Keratinocyte (primary cell): ENCODE measurements at regions not wholly inside any gene's neighbourhood (a gene's known extent, or its start where the extent isn't known, plus 50 kb on each side); places are given as distances from the start of the nearest gene placed in this dataset.

Experiments
- DNase-seq: peaks from one replicate; pipeline ENCODE4 v3.0.0-alpha.2; 2011; ENCODE audit warnings: low read depth, missing footprints, low spot score
- FAIRE-seq: peaks from 2 replicates; lab custom pipeline; 2011; peaks lifted over from hg19 to GRCh38; lab: Jason Lieb, UNC
- H2AFZ ChIP-seq: 2 replicates; pipeline ENCODE4 v1.6.0; 2012; ENCODE audit warnings: low read length, control low read depth, inconsistent platforms; ENCODE audit not compliant: control insufficient read depth
- H3K27ac ChIP-seq: 2 replicates; pipeline ENCODE4 v1.5.1; 2011; ENCODE audit warnings: low read length; ENCODE audit not compliant: control insufficient read depth, insufficient read depth
- H3K27me3 ChIP-seq: 3 replicates; pipeline ENCODE4 v1.6.0; 2011; ENCODE audit warnings: low read length; ENCODE audit not compliant: control insufficient read depth, insufficient read depth; ENCODE audit errors: extremely low read depth
- H3K36me3 ChIP-seq, 2 experiments: 2 replicates in 1 of 2; 3 replicates in 1 of 2; pipeline ENCODE4 v1.5.1; 2011; ENCODE audit warnings: low read length in 2 of 2, mild to moderate bottlenecking in 1 of 2; ENCODE audit not compliant: control insufficient read depth in 2 of 2, insufficient read depth in 2 of 2; ENCODE audit errors: extremely low read depth in 1 of 2
- H3K4me1 ChIP-seq: 3 replicates; pipeline ENCODE4 v1.5.1; 2011; ENCODE audit warnings: low read length; ENCODE audit not compliant: control insufficient read depth, insufficient read depth; ENCODE audit errors: extremely low read depth
- H3K4me2 ChIP-seq: 3 replicates; pipeline ENCODE4 v1.6.0; 2011; ENCODE audit warnings: low read depth, low read length; ENCODE audit not compliant: control insufficient read depth, insufficient read depth; ENCODE audit errors: extremely low read depth
- H3K4me3 ChIP-seq, 3 experiments: fragments of 200-600 bp in 1 of 3; sonication (generic) in 1 of 3; 2 replicates in 2 of 3; 3 replicates in 1 of 3; pipeline ENCODE4 v1.5.1; 2011 to 2016; ENCODE audit warnings: low read length in 3 of 3, mild to moderate bottlenecking in 3 of 3, control low read depth in 2 of 3, inconsistent platforms in 1 of 3, low read depth in 1 of 3, mixed read lengths in 1 of 3, mixed run types in 1 of 3, moderate library complexity in 1 of 3; ENCODE audit not compliant: control insufficient read depth in 2 of 3, insufficient read depth in 2 of 3; ENCODE audit errors: extremely low read depth in 1 of 3
- H3K79me2 ChIP-seq: 2 replicates; pipeline ENCODE4 v1.6.0; 2012; ENCODE audit warnings: low read length; ENCODE audit not compliant: control insufficient read depth, insufficient read depth
- H3K9ac ChIP-seq: 3 replicates; pipeline ENCODE4 v1.6.0; 2011; ENCODE audit warnings: low read length; ENCODE audit not compliant: control insufficient read depth, insufficient read depth; ENCODE audit errors: extremely low read depth
- H3K9me1 ChIP-seq: 3 replicates; pipeline ENCODE4 v1.6.0; 2011; ENCODE audit warnings: low read length; ENCODE audit not compliant: control insufficient read depth, insufficient read depth; ENCODE audit errors: extremely low read depth
- H3K9me3 ChIP-seq: 2 replicates; pipeline ENCODE4 v1.5.1; 2012; ENCODE audit warnings: low read depth, low read length; ENCODE audit not compliant: control insufficient read depth
- H4K20me1 ChIP-seq: 3 replicates; pipeline ENCODE4 v1.6.0; 2011; ENCODE audit warnings: low read length; ENCODE audit not compliant: control insufficient read depth, insufficient read depth; ENCODE audit errors: extremely low read depth
- EZH2 ChIP-seq: IDR thresholded peaks from one replicate; pipeline ENCODE4 v1.6.1; 2012; ENCODE audit warnings: inconsistent platforms, mild to moderate bottlenecking, low read length, moderate library complexity
- dilution Hi-C: fragments of 300-500 bp; cut with MboI; formaldehyde crosslinking; loops from one replicate; pipeline ENCODE4 v1.7.0; 2020; ENCODE audit warnings: low sequenced_read_pairs; ENCODE audit not compliant: extremely low pct_ligation_motif_present
- TF ChIP-seq, protein P1 (sequence below), 3 experiments: IDR thresholded peaks in 1 of 3; conservative IDR thresholded peaks in 1 of 3; optimal IDR thresholded peaks in 1 of 3; 2 replicates in 2 of 3; 3 replicates in 1 of 3; pipeline versions ENCODE3 to v1.5.1; 2011; ENCODE audit warnings: low read length in 3 of 3, mild to moderate bottlenecking in 3 of 3, moderate library complexity in 2 of 3, control low read depth in 1 of 3, inconsistent platforms in 1 of 3; ENCODE audit not compliant: insufficient read depth in 2 of 3; ENCODE audit errors: extremely low read depth in 1 of 3

DNA sequence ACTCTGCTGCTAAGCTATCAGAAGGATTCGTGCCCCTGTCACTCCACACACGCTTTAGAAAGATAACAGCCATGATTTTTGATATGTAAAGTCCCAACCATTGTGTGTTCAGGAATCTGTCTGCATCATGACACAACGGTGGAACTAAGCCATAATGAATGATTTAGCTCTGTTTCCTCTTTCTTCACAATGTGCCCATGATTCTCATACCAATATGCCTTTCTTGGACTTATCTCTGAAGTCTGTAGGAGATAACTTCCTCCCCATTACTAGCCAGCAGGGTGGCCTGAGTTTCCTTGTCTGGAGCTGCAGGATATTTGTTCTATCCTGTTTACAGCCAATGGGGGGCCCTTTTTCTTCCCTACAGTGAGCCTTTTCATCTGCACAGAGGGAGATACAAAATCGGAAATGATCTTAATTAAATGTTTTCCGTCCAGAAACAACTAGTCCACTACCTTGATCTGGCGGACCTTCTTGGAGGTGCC, 511.7 kb downstream of the USP25 start:
- dilution Hi-C loops, result no loop called here
- H2AFZ ChIP-seq, result no peak overlapping the region
- FAIRE-seq, result no peak

GRCh38 chr21:16243396-16243795, 513.6 kb downstream of the USP25 start:
- DNase-seq (no peak), FAIRE-seq (no peak)
- no peaks in the 10 kb centered on the region for H3K4me1 ChIP-seq
- no peaks in the 10 kb centered on the region for H3K27me3 ChIP-seq
- dilution Hi-C loops, result no loop called here
- H3K4me3 ChIP-seq, result no peak overlapping the region
- TF ChIP-seq EZH2, result no peak
- H3K9me1 ChIP-seq, result no peaks in the 10 kb centered on the region
- no peaks in the 10 kb centered on the region for H3K36me3 ChIP-seq
- H3K9ac ChIP-seq, result no peak overlapping the region
- no peak overlapping the region for H2AFZ ChIP-seq
- no peaks in the 10 kb centered on the region for H3K79me2 ChIP-seq
- no peaks in the 10 kb centered on the region for H4K20me1 ChIP-seq
- no peaks in the 10 kb centered on the region for H3K9me3 ChIP-seq
- no peak overlapping the region for H3K27ac ChIP-seq
- H3K4me2 ChIP-seq, result no peak overlapping the region

More for the DNA sequence above, 511.7 kb downstream of the USP25 start:
- Histone ChIP-seq H3K27me3 (no peaks in the 10 kb centered on the region), H3K9me3 (no peaks in the 10 kb centered on the region), H3K4me3 (no peak overlapping the region), H3K4me1 (no peaks in the 10 kb centered on the region), H3K4me2 (no peak overlapping the region), H3K79me2 (no peaks in the 10 kb centered on the region), H3K9me1 (no peaks in the 10 kb centered on the region), H3K9ac (no peak overlapping the region), H3K27ac (no peak overlapping the region), H4K20me1 (no peaks in the 10 kb centered on the region), H3K36me3 (no peaks in the 10 kb centered on the region)
- TF ChIP-seq EZH2, result no peak
- TF ChIP-seq, protein P1, sequence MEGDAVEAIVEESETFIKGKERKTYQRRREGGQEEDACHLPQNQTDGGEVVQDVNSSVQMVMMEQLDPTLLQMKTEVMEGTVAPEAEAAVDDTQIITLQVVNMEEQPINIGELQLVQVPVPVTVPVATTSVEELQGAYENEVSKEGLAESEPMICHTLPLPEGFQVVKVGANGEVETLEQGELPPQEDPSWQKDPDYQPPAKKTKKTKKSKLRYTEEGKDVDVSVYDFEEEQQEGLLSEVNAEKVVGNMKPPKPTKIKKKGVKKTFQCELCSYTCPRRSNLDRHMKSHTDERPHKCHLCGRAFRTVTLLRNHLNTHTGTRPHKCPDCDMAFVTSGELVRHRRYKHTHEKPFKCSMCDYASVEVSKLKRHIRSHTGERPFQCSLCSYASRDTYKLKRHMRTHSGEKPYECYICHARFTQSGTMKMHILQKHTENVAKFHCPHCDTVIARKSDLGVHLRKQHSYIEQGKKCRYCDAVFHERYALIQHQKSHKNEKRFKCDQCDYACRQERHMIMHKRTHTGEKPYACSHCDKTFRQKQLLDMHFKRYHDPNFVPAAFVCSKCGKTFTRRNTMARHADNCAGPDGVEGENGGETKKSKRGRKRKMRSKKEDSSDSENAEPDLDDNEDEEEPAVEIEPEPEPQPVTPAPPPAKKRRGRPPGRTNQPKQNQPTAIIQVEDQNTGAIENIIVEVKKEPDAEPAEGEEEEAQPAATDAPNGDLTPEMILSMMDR (optimal IDR thresholded peaks at IDR 0.05 in 1 of 3, IDR thresholded peaks at IDR 0.05 in 1 of 3, conservative IDR thresholded peaks at IDR 0.05 in 1 of 3; ENCODE audit: extremely low read depth in 1 of 3, insufficient read depth in 2 of 3, low read length in 3 of 3), result no peak
- no peak for DNase-seq

DNA sequence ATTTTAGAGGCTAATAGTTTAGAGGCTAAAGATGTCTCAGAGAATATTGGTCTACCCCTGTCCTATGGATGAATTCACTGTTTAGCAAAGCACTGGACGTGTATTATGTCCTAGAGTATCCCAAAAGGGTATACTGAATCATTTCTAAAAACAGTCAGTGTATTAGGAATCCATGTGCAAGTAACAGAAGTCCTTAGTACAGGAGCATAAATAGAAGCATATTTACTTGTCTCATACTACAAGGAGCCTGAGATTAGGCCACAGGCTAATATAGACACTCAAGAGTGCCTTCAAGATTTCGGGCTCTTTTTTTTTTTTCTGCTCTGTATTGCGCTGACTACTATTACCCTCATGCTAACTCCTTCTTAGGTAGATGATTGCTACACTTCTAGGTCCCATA, 518.9 kb downstream of the USP25 start:
- no peak overlapping the region for H3K4me3 ChIP-seq
- FAIRE-seq, result no peak
- dilution Hi-C loops, result no loop called here

More for the DNA sequence above, 518.9 kb downstream of the USP25 start:
- H3K9me3 ChIP-seq, result no peaks in the 10 kb centered on the region
- H3K4me2 ChIP-seq, result no peak overlapping the region
- H4K20me1 ChIP-seq, result no peaks in the 10 kb centered on the region
- H3K36me3 ChIP-seq, result no peaks in the 10 kb centered on the region
- H3K79me2 ChIP-seq, result no peaks in the 10 kb centered on the region
- TF ChIP-seq, protein P1 (optimal IDR thresholded peaks at IDR 0.05 in 1 of 3, IDR thresholded peaks at IDR 0.05 in 1 of 3, conservative IDR thresholded peaks at IDR 0.05 in 1 of 3; ENCODE audit: extremely low read depth in 1 of 3, insufficient read depth in 2 of 3, low read length in 3 of 3), result no peak
- no peak for TF ChIP-seq EZH2
- DNase-seq, result no peak
- H2AFZ ChIP-seq, result no peak overlapping the region
- H3K4me1 ChIP-seq, result no peaks in the 10 kb centered on the region
- H3K27ac ChIP-seq, result no peak overlapping the region
- H3K9me1 ChIP-seq, result no peaks in the 10 kb centered on the region
- no peak overlapping the region for H3K9ac ChIP-seq
- H3K27me3 ChIP-seq, result no peaks in the 10 kb centered on the region
